ENCODE measurements at regions not wholly inside any gene's neighbourhood (a gene's known extent, or its start where the extent isn't known, plus 50 kb on each side); places are given as distances from the start of the nearest gene placed in this dataset.

DNA sequence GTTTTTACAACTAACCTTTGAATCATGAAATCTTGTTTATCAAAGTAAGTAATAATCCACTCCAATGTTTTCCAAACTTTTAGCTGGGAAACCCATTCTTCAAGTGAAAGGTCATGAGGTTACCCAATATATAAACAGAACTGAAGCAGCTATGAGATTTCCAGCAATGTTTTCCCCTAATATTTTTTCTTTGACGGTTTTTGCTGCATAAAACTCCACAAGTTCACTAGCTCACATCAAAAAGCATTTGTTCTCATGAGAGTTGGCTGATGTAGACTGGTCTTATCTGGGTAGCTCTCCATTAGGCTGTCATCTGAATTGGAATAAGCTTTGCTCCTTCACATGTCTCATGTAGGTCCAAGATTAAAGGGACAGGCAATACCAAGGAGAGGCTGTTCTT is 241.2 kb upstream of the LRRC3B start:
- H3K4me3 Mint-ChIP-seq (ENCODE audit: unreplicated experiment): no peak overlapping the region
- Histone ChIP-seq H3K27ac (ENCODE audit: low read depth, low read length) (no peak overlapping the region), H3K4me3 (ENCODE audit: insufficient read depth, low read depth, low read length) (no peak overlapping the region), H3K79me2 (ENCODE audit: insufficient read depth, low read length) (no peaks in the 10 kb centered on the region), H3K36me3 (ENCODE audit: insufficient read depth, low read length) (no peaks in the 10 kb centered on the region), H3K9ac (ENCODE audit: low read length) (no peak overlapping the region), H3K4me1 (ENCODE audit: insufficient read depth, low read length) (no peaks in the 10 kb centered on the region), H2AFZ (ENCODE audit: low read depth, low read length) (no peak overlapping the region), H4K20me1 (ENCODE audit: insufficient read depth, low read length) (no peaks in the 10 kb centered on the region), H3K27me3 (ENCODE audit: insufficient read depth, low read length) (no peaks in the 10 kb centered on the region), H3K9me3 (ENCODE audit: insufficient read depth, low read depth, low read length) (no peaks in the 10 kb centered on the region), H3K4me2 (ENCODE audit: low read length) (no peak overlapping the region)
- H3K27me3 Mint-ChIP-seq (ENCODE audit: low read depth, unreplicated experiment): no peaks in the 10 kb centered on the region
- H3K27ac Mint-ChIP-seq (ENCODE audit: unreplicated experiment): no peak overlapping the region
- no peaks in the 10 kb centered on the region for H3K36me3 Mint-ChIP-seq (ENCODE audit: low read depth, unreplicated experiment)
- TF ChIP-seq, protein P1, sequence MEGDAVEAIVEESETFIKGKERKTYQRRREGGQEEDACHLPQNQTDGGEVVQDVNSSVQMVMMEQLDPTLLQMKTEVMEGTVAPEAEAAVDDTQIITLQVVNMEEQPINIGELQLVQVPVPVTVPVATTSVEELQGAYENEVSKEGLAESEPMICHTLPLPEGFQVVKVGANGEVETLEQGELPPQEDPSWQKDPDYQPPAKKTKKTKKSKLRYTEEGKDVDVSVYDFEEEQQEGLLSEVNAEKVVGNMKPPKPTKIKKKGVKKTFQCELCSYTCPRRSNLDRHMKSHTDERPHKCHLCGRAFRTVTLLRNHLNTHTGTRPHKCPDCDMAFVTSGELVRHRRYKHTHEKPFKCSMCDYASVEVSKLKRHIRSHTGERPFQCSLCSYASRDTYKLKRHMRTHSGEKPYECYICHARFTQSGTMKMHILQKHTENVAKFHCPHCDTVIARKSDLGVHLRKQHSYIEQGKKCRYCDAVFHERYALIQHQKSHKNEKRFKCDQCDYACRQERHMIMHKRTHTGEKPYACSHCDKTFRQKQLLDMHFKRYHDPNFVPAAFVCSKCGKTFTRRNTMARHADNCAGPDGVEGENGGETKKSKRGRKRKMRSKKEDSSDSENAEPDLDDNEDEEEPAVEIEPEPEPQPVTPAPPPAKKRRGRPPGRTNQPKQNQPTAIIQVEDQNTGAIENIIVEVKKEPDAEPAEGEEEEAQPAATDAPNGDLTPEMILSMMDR (IDR thresholded peaks at IDR 0.05; ENCODE audit: insufficient read depth, low read depth, low read length): no peak
- no peak for TF ChIP-seq EZH2 (IDR thresholded peaks at IDR 0.05; ENCODE audit: insufficient read depth, low read length)
- FAIRE-seq: no peak
- H3K4me1 Mint-ChIP-seq (ENCODE audit: low read depth, unreplicated experiment): no peaks in the 10 kb centered on the region
- no peaks in the 10 kb centered on the region for H3K9me3 Mint-ChIP-seq (ENCODE audit: unreplicated experiment)
- DNase-seq (ENCODE audit: low read depth): no peak

DNA sequence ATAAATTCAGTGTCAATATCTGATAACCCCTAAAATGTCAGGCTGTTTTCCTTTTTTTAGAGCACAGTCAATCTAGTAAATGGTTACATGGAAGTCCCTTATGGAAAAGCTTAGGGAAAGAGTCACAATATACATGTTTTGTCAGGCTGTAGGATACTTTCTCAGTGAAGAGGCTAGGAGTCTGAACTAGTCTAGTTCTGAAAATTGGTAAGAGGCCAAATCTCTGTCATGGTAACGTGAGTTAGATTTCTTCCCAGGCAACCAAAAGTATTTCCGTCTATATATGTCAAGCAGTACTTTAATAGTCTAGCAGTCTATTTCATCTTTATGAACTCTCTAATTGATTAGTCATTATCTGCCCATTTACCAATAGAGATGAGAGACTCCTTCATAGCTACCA is 215.9 kb upstream of the LRRC3B start:
- Histone ChIP-seq H3K36me3 (ENCODE audit: insufficient read depth, low read length) (no peaks in the 10 kb centered on the region), H3K9ac (ENCODE audit: low read length) (no peak overlapping the region), H3K4me3 (ENCODE audit: insufficient read depth, low read depth, low read length) (no peak overlapping the region), H3K4me2 (ENCODE audit: low read length) (no peak overlapping the region), H2AFZ (ENCODE audit: low read depth, low read length) (no peak overlapping the region), H4K20me1 (ENCODE audit: insufficient read depth, low read length) (no peaks in the 10 kb centered on the region), H3K27ac (ENCODE audit: low read depth, low read length) (no peak overlapping the region), H3K27me3 (ENCODE audit: insufficient read depth, low read length) (no peaks in the 10 kb centered on the region), H3K4me1 (ENCODE audit: insufficient read depth, low read length) (no peaks in the 10 kb centered on the region), H3K79me2 (ENCODE audit: insufficient read depth, low read length) (no peaks in the 10 kb centered on the region), H3K9me3 (ENCODE audit: insufficient read depth, low read depth, low read length) (peaks cover 3% of the 10 kb centered on the region)
- FAIRE-seq: no peak
- no peaks in the 10 kb centered on the region for H3K27me3 Mint-ChIP-seq (ENCODE audit: low read depth, unreplicated experiment)
- TF ChIP-seq EZH2 (IDR thresholded peaks at IDR 0.05; ENCODE audit: insufficient read depth, low read length): no peak
- TF ChIP-seq, protein P1 (IDR thresholded peaks at IDR 0.05; ENCODE audit: insufficient read depth, low read depth, low read length): no peak
- no peak overlapping the region for H3K27ac Mint-ChIP-seq (ENCODE audit: unreplicated experiment)
- no peaks in the 10 kb centered on the region for H3K36me3 Mint-ChIP-seq (ENCODE audit: low read depth, unreplicated experiment)
- H3K9me3 Mint-ChIP-seq (ENCODE audit: unreplicated experiment): peaks cover 6% of the 10 kb centered on the region
- no peaks in the 10 kb centered on the region for H3K4me1 Mint-ChIP-seq (ENCODE audit: low read depth, unreplicated experiment)
- H3K4me3 Mint-ChIP-seq (ENCODE audit: unreplicated experiment): no peak overlapping the region
- no peak for DNase-seq (ENCODE audit: low read depth)

DNA sequence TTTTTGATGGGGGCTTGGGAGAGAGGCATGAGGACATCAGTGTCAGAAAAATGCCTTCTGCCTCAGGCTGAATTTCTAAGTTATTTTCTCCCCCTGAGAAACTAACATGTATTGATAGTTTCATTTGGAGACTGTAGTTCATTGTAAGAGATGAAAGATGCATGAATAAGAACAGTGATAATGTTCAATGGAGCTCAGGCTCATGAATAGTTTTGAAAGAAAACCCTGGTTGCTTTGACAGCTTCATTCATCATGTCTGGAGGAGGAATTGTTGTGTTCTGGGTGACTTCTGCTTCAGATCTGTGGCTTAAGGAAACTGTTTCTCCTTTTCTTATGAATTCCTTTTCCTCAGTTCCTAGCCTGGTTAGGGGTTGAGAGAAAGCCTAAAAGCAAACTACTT is 204.0 kb upstream of the LRRC3B start:
- Histone ChIP-seq H3K9ac (ENCODE audit: low read length) (no peak overlapping the region), H3K4me1 (ENCODE audit: insufficient read depth, low read length) (no peaks in the 10 kb centered on the region), H2AFZ (ENCODE audit: low read depth, low read length) (no peak overlapping the region), H3K27me3 (ENCODE audit: insufficient read depth, low read length) (no peaks in the 10 kb centered on the region), H3K27ac (ENCODE audit: low read depth, low read length) (no peak overlapping the region), H3K4me2 (ENCODE audit: low read length) (no peak overlapping the region), H3K36me3 (ENCODE audit: insufficient read depth, low read length) (no peaks in the 10 kb centered on the region), H4K20me1 (ENCODE audit: insufficient read depth, low read length) (no peaks in the 10 kb centered on the region), H3K79me2 (ENCODE audit: insufficient read depth, low read length) (no peaks in the 10 kb centered on the region), H3K9me3 (ENCODE audit: insufficient read depth, low read depth, low read length) (no peaks in the 10 kb centered on the region), H3K4me3 (ENCODE audit: insufficient read depth, low read depth, low read length) (no peak overlapping the region)
- no peaks in the 10 kb centered on the region for H3K27me3 Mint-ChIP-seq (ENCODE audit: low read depth, unreplicated experiment)
- TF ChIP-seq, protein P1 (IDR thresholded peaks at IDR 0.05; ENCODE audit: insufficient read depth, low read depth, low read length): no peak
- TF ChIP-seq EZH2 (IDR thresholded peaks at IDR 0.05; ENCODE audit: insufficient read depth, low read length): no peak
- H3K4me3 Mint-ChIP-seq (ENCODE audit: unreplicated experiment): no peak overlapping the region
- no peaks in the 10 kb centered on the region for H3K36me3 Mint-ChIP-seq (ENCODE audit: low read depth, unreplicated experiment)
- peaks cover 4% of the 10 kb centered on the region for H3K9me3 Mint-ChIP-seq (ENCODE audit: unreplicated experiment)
- FAIRE-seq: no peak
- no peaks in the 10 kb centered on the region for H3K4me1 Mint-ChIP-seq (ENCODE audit: low read depth, unreplicated experiment)
- no peak overlapping the region for H3K27ac Mint-ChIP-seq (ENCODE audit: unreplicated experiment)
- no peak for DNase-seq (ENCODE audit: low read depth)

All from astrocyte (in vitro differentiated cells and primary cell).